ENCODE measurements at regions not wholly inside any gene's neighbourhood (a gene's known extent, or its start where the extent isn't known, plus 50 kb on each side); places are given as distances from the start of the nearest gene placed in this dataset.
"Not testable (repeated sequence)": the region's sequence is repeated elsewhere in the genome, so short reads cannot be mapped to it uniquely, and the experiment has no call there.

- TF ChIP-seq EZH2 (IDR thresholded peaks at IDR 0.05; ENCODE audit: low read depth) (no peak), CTCF (conservative IDR thresholded peaks at IDR 0.05) (no peak)
- Histone ChIP-seq H3F3A (ENCODE audit: insufficient read depth, low read depth) (peaks cover 9% of the 10 kb centered on the region), H2AFZ (no peak overlapping the region), H3K4me2 (no peak overlapping the region), H3K9me2 (ENCODE audit: insufficient read depth) (no peaks in the 10 kb centered on the region), H3K27me3 (ENCODE audit: insufficient read depth, low read depth) (no peaks in the 10 kb centered on the region), H4K20me1 (ENCODE audit: insufficient read depth) (no peaks in the 10 kb centered on the region), H3K36me3 (ENCODE audit: low read depth) (no peaks in the 10 kb centered on the region), H3K79me2 (ENCODE audit: low read depth) (no peaks in the 10 kb centered on the region), H3K27ac (no peak overlapping the region), H3K9me3 (ENCODE audit: insufficient read depth, low read depth) (no peaks in the 10 kb centered on the region), H3K4me1 (replicated peaks; ENCODE audit: insufficient read depth) (peaks cover 13% of the 10 kb centered on the region), H3K4me3 (no peak overlapping the region)
- DNase-seq = peak in 1 of 2 experiments; percentile 19
- no TSS peak for BruUV-seq (replicated peaks)
- ChIA-PET POLR2A (ENCODE audit: unreplicated experiment) (interaction anchor here (0.5 kb wide), 1 partner anchor 556 kb away, joined by 4 read pairs; no protein-coding TSS in a partner anchor), CTCF (no interaction called here)
- intact Hi-C loops (cut with micrococcal nuclease; ENCODE audit: unreplicated experiment) = no loop called here
Measured at GRCh38 chr6:134809130-134809529, 140.8 kb downstream of the ALDH8A1 start.

DNA sequence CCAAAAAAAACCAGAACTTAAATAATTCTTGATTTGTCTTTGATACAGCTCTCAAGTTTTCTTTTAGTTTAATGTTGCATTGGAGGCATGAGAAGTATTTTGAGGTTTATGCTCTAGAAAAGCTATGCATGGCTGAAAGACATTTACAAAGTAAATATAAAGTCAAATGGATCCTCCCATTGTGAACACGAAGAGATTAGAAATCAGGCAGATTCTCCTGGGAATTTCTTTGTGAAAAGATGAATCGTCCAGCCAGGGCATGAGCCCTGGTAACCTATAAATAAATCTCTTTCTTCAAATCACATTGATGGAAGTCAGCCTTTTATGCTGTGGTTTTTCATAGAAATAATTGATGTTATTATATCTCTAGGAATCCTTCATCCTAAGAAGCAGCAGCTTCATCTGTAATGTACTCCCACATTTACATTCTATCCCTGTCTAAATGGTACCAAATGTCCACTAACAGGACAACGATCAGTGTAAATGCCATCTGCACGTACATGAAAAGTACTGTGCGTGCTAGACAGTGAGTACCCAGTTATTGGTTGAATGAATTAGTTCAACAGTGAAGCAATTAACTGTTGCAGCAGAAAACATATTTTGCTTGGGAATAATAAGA lies 143.6 kb downstream of the ALDH8A1 start:
- Histone ChIP-seq H4K20me1 (ENCODE audit: insufficient read depth) (no peaks in the 10 kb centered on the region), H3K27ac (no peak overlapping the region), H3K79me2 (ENCODE audit: low read depth) (no peaks in the 10 kb centered on the region), H3F3A (ENCODE audit: insufficient read depth, low read depth) (no peaks in the 10 kb centered on the region), H3K27me3 (ENCODE audit: insufficient read depth, low read depth) (no peaks in the 10 kb centered on the region), H3K36me3 (ENCODE audit: low read depth) (no peaks in the 10 kb centered on the region), H3K4me2 (no peak overlapping the region), H3K4me1 (replicated peaks; ENCODE audit: insufficient read depth) (peaks cover 11% of the 10 kb centered on the region), H3K9me3 (ENCODE audit: insufficient read depth, low read depth) (no peaks in the 10 kb centered on the region), H2AFZ (no peak overlapping the region), H3K9me2 (ENCODE audit: insufficient read depth) (no peaks in the 10 kb centered on the region), H3K4me3 (no peak overlapping the region)
- ChIA-PET POLR2A (ENCODE audit: unreplicated experiment) (no interaction called here), CTCF (no interaction called here)
- BruUV-seq (replicated peaks) = no TSS peak
- intact Hi-C loops (cut with micrococcal nuclease; ENCODE audit: unreplicated experiment) = no loop called here
- no peak for TF ChIP-seq CTCF (conservative IDR thresholded peaks at IDR 0.05)
- TF ChIP-seq EZH2 (IDR thresholded peaks at IDR 0.05; ENCODE audit: low read depth) = no peak
- peak in 1 of 2 experiments; percentile 9 for DNase-seq

DNA sequence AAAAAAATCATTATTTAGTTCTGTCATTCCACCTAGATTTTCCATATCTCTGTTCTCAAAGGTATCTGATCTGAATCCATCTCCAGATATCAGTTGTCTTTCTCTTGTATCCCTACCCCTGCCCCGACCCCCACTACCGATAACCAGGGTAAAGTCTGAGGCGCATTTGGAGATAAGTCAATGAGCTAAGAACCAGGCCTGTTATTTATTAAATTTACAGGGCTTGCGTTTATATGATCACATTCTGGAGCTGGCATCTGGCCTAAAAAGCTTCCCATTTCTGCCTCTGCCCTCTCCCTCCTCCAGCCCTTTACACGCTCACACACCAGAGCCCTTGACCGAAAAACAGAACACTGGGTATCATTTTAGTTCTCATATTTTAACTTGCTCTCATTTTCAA lies 144.7 kb downstream of the ALDH8A1 start:
- no peaks in the 10 kb centered on the region for H3K9me2 ChIP-seq (ENCODE audit: insufficient read depth)
- ChIA-PET POLR2A (ENCODE audit: unreplicated experiment) (interaction anchor here (0.7 kb wide), 1 partner anchor 26 kb away, joined by 3 read pairs; no protein-coding TSS in a partner anchor), CTCF (interaction anchor here (0.7 kb wide), 1 partner anchor 9 kb away, joined by 4 read pairs; no protein-coding TSS in a partner anchor)
- H3K79me2 ChIP-seq (ENCODE audit: low read depth) = no peaks in the 10 kb centered on the region
- no peaks in the 10 kb centered on the region for H3K36me3 ChIP-seq (ENCODE audit: low read depth)
- H3K27me3 ChIP-seq (ENCODE audit: insufficient read depth, low read depth) = no peaks in the 10 kb centered on the region
- no TSS peak for BruUV-seq (replicated peaks)
- H3K9me3 ChIP-seq (ENCODE audit: insufficient read depth, low read depth) = no peaks in the 10 kb centered on the region
- no peak overlapping the region for H2AFZ ChIP-seq
- intact Hi-C loops (cut with micrococcal nuclease; ENCODE audit: unreplicated experiment) = no loop called here
- no peaks in the 10 kb centered on the region for H3F3A ChIP-seq (ENCODE audit: insufficient read depth, low read depth)
- TF ChIP-seq EZH2 (IDR thresholded peaks at IDR 0.05; ENCODE audit: low read depth) (no peak), CTCF (conservative IDR thresholded peaks at IDR 0.05) (no peak)
- H3K27ac ChIP-seq = no peak overlapping the region
- no peaks in the 10 kb centered on the region for H4K20me1 ChIP-seq (ENCODE audit: insufficient read depth)
- peak in 1 of 2 experiments; percentile 13 for DNase-seq
- H3K4me2 ChIP-seq = no peak overlapping the region
- H3K4me1 ChIP-seq (replicated peaks; ENCODE audit: insufficient read depth) = peaks cover 11% of the 10 kb centered on the region
- H3K4me3 ChIP-seq = no peak overlapping the region

- CTCF ChIA-PET = interaction anchor here (0.7 kb wide), 1 partner anchor 914 kb away, joined by 5 read pairs; no protein-coding TSS in a partner anchor
- H4K20me1 ChIP-seq (ENCODE audit: insufficient read depth); intact Hi-C loops (cut with micrococcal nuclease; ENCODE audit: unreplicated experiment); H3F3A ChIP-seq (ENCODE audit: insufficient read depth, low read depth); H2AFZ ChIP-seq; H3K4me3 ChIP-seq; H3K27ac ChIP-seq; H3K9me3 ChIP-seq (ENCODE audit: insufficient read depth, low read depth); H3K79me2 ChIP-seq (ENCODE audit: low read depth); BruUV-seq (replicated peaks); POLR2A ChIA-PET (ENCODE audit: unreplicated experiment); H3K9me2 ChIP-seq (ENCODE audit: insufficient read depth); H3K4me2 ChIP-seq; H3K27me3 ChIP-seq (ENCODE audit: insufficient read depth, low read depth); H3K36me3 ChIP-seq (ENCODE audit: low read depth): not testable (repeated sequence)
- peak in 1 of 2 experiments; percentile 19 for DNase-seq
- H3K4me1 ChIP-seq (replicated peaks; ENCODE audit: insufficient read depth) = peaks cover 11% of the 10 kb centered on the region
Measured at GRCh38 chr6:134804311-134804710, 145.6 kb downstream of the ALDH8A1 start.
